AG09319 (cell line): ENCODE measurements at regions not wholly inside any gene's neighbourhood (a gene's known extent, or its start where the extent isn't known, plus 50 kb on each side); places are given as distances from the start of the nearest gene placed in this dataset.

ENCODE experiments used
- DNase-seq: peaks from one replicate; pipeline ENCODE4 v3.0.0-alpha.2; 2010; ENCODE audit warnings: low read depth; ENCODE audit errors: extremely low read depth
- TF ChIP-seq, protein P1 (sequence below): IDR thresholded peaks from 2 replicates; pipeline ENCODE4 v1.5.1; 2011; ENCODE audit warnings: low read depth, mild to moderate bottlenecking, inconsistent platforms, low read length, moderate library complexity

DNA sequence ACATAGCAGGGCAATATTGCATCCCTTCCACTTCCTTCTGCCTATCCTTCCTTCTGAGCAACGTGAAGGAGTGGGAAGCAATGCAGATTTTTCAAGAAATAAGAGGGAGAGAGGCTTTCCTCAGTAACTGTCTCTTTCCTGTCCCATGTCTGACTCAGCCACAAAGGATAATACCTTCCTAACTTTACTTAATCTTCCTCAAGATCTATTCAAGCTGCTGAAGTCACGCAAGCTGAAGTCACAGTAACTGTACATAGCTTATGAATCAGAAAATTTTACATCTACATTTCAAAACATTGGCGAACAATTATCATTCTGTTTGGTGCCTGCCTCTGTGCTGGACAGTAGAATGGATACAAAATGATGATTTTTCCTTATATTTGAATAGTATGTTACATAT is 86.4 kb upstream of the POU3F2 start:
- TF ChIP-seq, protein P1, sequence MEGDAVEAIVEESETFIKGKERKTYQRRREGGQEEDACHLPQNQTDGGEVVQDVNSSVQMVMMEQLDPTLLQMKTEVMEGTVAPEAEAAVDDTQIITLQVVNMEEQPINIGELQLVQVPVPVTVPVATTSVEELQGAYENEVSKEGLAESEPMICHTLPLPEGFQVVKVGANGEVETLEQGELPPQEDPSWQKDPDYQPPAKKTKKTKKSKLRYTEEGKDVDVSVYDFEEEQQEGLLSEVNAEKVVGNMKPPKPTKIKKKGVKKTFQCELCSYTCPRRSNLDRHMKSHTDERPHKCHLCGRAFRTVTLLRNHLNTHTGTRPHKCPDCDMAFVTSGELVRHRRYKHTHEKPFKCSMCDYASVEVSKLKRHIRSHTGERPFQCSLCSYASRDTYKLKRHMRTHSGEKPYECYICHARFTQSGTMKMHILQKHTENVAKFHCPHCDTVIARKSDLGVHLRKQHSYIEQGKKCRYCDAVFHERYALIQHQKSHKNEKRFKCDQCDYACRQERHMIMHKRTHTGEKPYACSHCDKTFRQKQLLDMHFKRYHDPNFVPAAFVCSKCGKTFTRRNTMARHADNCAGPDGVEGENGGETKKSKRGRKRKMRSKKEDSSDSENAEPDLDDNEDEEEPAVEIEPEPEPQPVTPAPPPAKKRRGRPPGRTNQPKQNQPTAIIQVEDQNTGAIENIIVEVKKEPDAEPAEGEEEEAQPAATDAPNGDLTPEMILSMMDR = no peak
- no peak for DNase-seq

DNA sequence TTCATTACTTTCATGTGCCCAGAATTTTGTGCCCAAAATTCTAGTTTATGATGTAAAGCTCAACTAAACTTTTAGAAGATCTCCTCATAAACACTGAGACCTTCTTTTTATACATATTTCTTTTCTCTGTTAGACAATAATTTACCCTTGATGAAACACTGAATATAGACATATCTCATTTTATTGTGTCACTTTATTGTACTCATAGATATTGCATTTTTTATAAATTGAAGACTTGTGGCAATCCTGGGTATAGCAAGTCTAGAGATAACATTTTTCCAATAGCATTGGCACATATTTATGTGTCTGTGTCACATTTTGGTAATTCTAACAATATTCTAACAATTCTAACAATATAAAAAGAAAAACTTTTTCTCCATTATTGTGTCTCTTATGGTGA is 74.9 kb upstream of the POU3F2 start:
- TF ChIP-seq, protein P1 = no peak
- DNase-seq = no peak

DNA sequence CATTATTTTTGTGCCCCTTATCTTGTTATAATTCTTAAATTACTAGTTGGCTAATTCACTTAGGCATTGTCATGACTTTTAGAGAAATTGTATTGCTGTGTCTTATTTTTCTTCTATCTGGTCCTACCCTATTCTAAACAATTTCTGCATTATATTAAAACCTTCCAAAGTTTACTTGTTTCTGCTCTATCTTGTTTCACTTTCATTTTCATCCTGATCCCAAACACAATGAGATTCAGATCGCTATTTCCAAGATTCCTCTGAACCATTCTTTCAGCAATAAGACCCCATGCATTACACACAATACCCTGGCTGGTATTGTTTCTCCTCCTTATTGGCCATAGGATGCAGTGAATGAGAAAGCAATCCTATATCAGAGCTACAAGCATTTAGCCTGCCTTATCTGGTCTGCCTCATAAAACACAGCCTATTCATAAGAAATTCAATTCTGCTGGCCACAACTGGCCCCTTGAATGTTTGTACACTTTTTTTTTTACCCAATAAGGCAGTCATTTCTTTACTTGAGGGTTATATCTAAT is 69.9 kb upstream of the POU3F2 start:
- TF ChIP-seq, protein P1 = no peak
- no peak for DNase-seq

DNA sequence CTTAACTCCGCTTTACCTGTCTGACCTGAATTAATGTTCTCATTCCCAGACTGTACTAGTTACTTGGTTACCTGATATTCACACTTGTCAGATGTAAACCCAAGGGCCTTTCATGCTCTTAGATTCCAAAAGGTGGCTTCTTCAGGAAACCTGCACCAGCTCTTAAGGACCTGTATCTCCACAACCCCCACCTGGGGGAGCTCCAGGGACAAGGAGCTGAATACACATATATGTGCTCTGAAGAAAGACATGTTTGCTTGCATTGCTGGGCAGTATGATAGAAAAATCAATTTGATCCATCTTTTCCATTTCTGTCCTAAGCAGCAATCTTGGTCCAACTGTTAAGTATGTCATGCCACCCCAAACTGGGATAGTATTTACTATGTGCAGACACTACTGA is 64.8 kb upstream of the POU3F2 start:
- TF ChIP-seq, protein P1 = no peak
- no peak for DNase-seq

DNA sequence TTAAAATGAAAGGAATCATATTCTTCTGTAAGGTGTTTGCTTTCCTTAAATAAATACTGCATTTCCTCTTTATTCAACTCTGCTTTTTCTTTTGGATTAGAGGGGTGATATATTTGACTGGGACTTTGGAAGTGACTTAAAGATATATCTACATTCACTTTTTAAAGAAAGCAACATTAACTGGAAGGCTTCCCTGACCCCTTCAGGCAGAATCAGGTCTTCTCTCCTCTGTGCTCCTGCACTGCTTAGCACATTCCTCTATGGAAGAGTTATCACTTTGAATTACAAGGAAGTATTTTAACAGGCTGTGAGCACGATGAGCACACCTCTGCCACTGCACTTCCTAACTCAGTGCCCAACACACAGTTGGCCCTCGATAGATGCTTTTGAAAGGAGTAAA is 59.2 kb upstream of the POU3F2 start:
- TF ChIP-seq, protein P1 = no peak
- no peak for DNase-seq

DNA sequence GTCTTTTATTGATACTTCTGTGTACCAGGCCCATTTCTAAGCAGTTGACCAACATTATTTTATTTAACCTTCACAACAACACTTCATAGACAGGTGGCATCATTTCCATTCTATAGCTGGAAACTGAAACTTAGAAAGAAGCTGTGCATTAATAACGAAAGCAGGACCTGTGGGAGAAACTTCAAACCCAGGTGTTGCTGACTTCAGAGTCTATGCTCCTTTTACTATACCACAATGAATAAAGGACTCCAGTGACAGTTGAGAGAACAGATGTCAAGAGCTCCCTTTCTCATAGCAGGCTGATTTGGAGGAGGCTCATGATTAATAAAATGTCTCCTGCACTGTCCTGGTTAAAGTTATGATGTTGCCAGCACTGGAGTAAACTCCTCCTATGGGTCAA is 56.6 kb upstream of the POU3F2 start:
- DNase-seq = no peak
- TF ChIP-seq, protein P1 = no peak

DNA sequence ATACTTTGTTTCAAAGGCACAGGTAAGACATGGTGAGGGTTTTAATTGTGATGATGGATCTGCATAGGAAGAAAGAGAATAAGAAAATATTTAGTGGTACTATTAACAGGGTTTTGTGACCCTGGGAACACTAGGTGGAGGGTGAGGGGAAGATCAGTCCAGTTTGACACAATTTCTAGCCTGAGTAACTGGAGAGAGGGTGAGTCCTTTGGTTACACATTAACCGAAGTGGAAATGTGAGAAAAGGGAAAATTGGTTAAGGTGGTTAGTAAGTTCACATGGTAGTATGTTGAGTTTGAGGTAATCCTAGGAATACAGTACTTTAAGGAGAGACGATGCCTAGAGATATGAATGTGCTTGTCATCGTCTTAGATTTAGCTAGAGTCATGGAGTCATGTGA is 54.8 kb upstream of the POU3F2 start:
- DNase-seq = no peak
- TF ChIP-seq, protein P1 = no peak
